NCI-H2171 treated with DMSO at 0.1 percent for 48 hours (cell line): ENCODE measurements at regions not wholly inside any gene's neighbourhood (a gene's known extent, or its start where the extent isn't known, plus 50 kb on each side); places are given as distances from the start of the nearest gene placed in this dataset.
"Not testable (repeated sequence)": the region's sequence is repeated elsewhere in the genome, so short reads cannot be mapped to it uniquely, and the experiment has no call there.

Experiments
- DNase-seq: peaks from one replicate; lab custom pipeline; 2025; lab: John Stamatoyannopoulos, UW

DNA sequence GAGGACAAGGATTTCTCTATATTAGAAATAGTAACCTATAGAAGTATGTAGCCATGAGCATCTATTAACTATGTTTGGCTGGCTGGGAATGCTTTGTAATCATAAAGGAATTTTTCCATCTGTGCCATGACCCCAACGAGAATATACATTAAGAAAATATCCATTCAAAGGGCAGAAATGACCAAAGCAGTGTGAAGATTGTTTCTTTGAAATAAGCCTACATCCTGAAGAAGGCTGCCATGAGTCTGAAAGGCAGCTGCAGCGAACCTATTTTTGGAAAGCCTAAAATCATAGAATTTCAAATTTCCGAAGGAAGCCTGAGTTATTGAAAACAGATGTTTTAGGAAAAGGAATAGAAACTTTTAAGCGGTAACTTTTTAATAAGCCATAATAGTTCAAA, 244.2 kb upstream of the FOXK1 start:
- DNase-seq = no peak

DNA sequence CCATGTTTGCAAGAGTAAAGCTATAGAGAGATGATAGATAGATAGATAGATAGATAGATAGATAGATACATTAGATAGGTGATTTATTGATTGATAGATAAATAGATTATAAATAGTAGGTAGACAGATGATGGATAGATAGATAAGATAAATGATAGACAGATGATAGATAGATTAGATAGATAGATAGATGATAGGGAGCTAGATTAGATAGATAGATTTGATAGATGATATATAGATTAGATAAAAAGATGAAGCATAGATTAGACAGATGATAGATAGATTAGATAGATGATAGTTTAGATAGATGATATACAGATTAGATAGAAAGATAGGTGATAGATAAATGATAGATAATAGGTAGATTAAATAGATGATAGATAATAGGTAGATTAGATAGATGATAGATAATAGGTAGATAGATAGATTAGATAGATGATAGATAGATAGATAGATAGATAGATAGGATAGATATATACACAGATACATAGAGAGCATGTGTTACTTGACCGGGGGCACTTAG, 243.3 kb upstream of the FOXK1 start:
- no peak for DNase-seq

DNA sequence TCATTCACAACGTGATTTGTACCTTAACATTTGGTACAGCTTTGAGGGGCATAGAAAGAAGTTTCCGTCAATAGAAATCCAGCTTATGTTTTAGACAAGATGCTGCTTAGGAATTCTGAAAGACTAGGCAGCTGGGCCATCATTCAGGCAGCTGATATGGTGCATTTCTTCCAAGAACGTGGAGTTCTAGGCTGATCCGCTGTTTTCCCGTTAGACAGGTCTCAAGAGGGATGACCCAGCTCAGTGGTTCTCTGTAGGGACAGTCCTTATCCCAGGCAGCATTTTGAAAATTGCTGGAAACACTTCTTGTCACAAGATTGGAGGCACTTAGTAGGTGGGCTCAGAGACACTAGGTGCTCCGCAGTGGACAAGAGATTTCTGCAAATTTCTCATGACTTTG, 242.7 kb upstream of the FOXK1 start:
- DNase-seq = no peak

DNA sequence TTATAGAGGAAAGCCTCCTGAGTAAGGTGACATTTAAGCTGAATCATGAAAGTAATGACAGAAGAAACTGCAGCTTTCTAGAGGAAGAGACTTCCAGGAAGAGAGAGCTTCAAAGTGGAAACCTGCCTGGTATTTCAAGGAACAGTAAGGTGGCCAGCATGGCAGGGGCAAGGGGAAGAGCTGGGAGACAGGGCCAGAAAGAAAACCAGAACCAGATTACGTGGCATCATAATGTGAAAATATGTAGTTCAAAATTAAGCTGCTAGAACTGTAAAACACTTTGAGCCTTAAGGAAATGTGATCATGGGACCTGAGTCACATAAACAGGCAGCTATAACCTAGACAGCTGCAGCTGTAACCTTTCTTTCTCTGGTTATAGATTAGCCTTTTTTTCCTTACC, 238.0 kb upstream of the FOXK1 start:
- no peak for DNase-seq

DNA sequence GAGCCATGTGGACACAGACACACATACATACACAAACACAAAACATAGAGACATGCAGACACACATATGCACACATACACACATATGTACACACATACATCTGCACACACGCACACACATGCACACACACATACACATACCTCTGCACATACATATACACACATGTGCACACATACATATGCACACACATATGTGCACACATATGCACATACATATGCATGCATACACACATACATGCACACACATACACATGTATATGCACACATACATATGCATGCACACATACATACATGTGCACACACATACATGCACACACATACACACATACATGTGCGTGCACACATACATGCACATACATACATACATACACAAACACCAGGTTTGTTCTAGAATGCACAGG, 236.3 kb upstream of the FOXK1 start:
- no peak for DNase-seq

DNA sequence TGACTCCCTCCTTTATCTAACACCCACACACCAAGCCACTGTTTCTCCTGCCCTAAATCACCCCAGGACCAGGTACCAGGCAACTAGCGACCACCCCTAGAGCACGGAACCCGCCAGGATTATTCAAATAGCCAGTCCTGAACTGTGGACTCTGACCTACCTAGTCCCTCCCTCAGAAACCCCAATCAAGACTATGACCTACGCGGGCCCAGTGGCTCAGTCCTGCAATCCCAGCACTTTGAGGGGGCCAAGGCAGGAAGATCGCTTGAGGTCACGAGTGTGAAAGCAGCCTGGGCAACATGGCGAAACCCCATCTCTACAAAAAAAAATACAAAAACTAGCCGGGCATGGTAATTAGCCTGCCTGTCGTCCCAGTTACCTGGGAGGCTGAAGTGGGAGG, 232.8 kb upstream of the FOXK1 start:
- DNase-seq = no peak

DNA sequence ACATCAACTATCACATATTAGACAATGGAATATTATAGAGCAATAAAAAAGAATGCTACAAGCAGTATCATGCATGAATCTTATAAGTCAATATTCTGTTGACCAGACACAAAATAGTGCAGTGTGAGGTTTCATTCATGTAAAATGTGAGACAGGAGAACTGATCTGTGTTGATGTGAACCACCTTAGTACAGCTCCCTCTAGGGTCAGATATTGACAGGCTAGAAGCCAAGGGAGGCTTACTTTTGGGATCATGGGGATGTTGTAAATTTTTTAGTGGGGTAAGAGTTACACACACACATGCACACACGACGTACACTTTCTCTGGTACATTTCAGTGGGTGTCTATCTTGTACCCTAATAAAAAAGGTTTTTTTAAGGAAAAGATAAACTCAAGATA, 231.6 kb upstream of the FOXK1 start:
- no peak for DNase-seq

DNA sequence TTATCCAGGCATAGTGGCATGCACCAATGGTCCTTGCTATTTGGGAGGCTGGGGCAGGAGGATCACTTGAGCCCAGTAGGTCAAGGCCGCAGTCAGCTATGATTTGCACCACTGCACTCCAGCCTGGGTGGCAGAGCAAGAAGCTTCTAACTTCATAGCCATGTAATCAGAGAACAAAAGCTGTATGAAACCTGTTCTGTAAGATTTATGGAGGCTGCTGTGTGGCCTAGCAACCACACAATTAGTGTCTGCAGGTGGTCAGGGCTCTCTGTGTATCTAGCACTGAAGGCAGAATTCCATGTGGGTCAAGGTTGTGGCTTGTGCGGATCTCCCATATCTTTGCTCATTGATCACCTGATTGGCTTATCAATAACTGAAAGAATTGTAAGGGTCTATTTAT, 221.5 kb upstream of the FOXK1 start:
- no peak for DNase-seq

DNA sequence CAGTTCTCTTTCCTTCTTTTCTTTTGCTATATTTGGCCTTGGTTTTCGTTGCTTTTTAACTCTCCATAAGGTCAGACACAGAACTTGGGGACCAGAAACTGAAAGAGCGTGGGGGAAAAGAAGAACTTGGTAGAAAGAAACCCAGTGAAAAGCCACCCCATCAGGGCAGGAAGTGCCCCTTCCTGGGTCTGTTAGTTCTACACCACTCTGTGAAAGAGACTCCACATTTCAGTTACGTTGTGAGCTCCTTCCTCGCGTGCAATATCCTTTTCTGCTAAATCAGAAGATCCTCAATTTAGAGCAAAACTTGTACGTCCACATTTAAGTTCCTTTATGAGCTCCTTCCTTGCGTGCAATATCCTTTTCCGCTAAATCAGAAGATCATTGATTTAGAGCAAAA, 220.6 kb upstream of the FOXK1 start:
- no peak for DNase-seq

DNA sequence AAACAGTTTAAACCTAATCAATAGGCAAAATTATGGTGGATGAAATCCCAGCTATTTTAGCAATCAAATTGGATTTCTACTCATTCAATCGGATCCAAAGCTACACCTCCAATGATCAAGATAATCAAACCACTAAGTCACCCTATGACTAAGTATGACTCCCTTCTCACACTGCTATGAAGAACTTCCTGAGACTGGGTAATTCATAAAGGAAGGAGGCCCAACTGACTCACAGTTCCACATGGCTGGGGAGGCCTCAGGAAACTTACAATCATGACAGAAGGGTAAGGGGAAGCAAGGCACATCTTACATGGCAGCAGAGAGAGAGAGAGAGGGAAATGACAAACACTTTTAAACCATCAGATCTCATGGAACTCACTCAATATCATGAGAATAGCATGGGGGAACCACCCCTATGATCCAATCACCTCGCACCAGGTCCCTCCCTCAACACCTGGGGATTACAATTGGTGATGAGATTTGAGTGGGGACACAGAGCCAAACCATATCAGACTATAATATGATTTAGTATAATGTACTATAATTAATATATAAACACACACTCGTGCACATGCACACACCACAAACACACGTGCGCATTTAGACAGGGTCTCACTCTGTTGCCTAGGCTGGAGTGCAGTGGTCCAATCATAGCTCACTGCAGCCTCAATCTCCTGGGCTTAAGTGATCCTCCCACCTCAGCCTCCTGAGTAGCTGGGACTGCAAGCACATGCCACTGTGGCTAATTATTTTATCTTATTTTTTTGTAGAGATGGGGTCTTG, 213.6 kb upstream of the FOXK1 start:
- DNase-seq = no peak

DNA sequence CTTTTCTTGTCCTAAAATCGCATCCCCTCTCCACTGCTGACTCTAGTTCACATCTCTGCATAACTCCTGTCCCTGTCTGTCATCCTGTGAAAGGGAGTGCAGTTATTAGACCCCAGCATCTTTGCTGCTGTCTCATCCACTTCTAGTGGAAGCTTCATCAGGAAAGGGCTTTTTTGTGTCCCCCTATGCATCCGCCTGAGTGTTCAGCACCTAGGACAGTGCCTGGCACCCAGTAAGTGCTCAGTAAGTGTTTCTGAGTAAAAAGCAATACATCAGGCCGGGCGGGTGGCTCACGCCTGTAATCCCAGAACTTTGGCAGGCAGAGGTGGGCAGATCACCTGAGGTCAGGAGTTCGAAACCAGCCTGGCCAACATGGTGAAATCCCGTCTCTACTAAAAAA, 211.8 kb upstream of the FOXK1 start:
- DNase-seq = no peak

DNA sequence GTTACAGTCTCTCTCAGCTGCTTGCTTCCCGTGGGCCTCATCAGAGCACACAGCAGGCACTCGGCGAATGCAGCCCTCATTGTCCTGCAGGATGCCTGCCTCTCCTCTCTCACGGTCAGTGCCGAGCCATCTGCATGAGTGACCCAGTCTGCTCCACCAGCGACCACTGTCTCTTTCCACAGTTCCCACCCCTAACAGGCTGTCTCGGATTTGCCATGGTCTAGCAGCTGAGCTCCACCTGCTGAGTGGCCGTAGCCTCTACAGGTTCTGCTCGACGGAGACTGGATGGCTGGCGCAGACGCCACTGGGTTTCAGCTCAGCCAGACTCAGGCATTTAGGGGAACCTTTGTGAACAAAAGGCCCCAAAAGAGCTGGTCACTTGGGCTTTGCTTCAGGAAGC, 209.4 kb upstream of the FOXK1 start:
- DNase-seq = no peak

DNA sequence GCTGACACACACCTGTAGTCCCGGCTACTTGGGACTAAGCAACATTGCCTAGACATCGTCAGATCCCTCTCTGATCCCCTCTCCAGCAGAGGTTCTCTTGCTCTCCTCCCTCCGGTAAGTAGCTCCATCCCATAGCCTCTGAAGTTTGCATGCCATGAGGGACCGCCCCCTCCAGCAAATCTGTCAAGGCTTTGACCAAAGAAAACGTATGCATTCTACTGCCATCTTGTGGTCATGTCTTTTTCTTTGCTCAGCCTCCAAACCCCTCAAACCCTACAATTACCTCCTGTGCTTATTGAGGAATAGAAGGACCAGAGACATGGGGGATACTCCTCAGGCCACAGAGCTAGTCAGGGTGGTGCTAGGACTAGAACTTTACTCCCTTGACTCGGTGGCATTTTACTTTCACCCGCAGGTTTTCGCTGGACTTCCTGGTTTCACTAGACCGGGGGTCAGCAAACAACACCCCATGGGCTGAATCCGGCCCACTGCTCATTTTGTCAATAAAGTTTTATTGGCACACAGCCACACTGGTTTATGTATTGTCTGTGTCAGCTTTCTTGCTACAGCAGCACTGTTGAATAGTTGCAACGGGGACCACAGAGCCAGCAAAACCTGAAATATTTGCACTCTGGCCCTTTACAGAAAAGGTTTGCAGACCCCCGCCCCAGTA, 202.6 kb upstream of the FOXK1 start:
- DNase-seq = peak; percentile 82

DNA sequence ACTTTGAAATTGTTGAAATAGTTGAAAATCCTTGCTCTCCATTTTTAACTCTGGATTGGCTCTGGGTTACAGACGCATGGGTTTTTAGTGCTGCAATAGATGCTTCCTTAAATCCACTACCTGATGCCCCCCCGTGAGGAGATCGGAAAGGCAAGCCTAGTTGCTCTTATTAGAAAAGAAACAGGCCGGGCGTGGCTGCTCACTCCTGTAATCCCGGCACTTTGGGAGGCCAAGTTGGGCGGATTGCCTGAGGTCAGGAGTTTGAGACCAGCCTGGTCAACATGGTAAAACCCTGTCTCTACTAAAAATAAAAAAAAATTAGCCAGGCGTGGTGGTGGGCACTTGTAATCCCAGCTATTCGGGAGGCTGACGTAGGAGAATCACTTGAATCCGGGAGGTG, 202.0 kb upstream of the FOXK1 start:
- not testable (repeated sequence) for DNase-seq

DNA sequence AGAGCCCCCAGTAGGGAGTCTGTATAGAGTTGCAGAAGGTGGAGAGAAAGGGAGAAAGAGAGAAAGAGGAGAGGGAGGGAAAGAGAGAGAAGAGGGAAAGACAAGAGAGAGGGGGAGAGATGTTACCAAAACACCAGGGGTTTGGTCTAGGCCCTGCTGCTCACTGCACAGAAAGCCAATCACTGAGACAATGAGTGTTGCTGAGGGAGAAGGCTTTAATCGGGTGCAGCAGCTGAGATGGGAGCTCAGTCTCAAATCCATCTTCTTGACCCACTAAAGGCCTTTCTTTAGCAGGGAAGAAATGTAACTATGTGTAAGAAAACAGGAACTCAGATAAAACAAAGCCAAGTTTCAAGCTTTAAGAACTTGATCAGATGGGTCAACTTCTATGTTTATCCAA, 198.2 kb upstream of the FOXK1 start:
- DNase-seq = no peak

DNA sequence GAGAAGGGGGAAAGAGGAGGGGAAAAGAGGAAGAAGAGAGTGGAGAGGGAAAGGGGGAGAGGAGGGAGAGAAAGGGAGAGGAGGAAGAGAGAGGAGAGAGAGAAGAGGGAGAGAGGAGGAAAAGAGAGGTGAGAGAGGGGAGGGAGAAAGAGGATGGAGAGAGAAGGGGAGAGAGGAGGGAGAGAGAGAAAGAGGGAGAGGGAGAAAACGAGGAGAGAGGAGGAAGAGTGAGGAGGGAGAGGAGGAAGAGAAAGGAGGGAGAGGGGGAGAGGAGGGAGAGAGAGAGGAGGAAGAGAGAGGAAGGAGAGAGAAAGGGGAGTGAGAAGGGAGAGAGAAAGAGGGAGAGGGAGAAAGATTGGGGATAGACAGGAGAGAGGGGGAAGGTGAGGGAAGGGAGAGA, 197.6 kb upstream of the FOXK1 start:
- DNase-seq = no peak

DNA sequence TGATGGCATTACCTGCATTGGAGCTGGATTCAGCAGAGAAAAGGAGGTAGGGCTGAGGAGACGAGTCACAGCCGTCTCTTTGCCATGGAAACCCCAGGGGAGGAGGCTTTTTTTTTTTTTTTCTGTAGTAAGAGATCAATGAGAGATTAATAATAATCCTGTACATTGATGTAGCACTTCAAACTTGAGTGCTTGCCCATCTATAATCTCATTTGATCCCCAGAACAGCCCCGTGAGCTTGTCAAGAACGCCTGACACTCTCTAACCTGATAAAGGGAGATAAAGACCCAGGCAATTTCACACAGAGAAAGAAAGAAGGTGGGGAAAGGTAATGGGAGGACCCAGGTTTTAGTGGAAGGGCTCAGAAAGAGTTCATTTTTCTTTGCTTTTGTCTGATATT, 195.2 kb upstream of the FOXK1 start:
- no peak for DNase-seq

DNA sequence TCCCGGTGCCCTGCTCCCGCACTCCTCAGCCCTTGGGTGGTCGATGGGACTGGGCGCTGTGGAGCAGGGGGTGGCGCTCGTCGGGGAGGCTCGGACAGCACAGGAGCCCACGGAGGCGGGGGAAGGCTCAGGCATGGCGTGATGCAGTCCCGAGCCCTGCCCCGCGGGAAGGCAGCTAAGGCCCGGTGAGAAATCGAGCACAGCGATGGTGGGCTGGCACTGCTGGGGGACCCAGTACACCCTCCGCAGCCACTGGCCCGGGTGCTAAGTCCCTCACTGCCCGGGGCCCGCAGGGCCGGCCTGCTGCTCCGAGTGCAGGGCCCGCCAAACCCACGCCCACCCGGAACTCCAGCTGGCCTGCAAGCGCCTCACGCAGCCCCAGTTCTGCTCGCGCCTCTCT, 185.2 kb upstream of the FOXK1 start:
- not testable (repeated sequence) for DNase-seq

DNA sequence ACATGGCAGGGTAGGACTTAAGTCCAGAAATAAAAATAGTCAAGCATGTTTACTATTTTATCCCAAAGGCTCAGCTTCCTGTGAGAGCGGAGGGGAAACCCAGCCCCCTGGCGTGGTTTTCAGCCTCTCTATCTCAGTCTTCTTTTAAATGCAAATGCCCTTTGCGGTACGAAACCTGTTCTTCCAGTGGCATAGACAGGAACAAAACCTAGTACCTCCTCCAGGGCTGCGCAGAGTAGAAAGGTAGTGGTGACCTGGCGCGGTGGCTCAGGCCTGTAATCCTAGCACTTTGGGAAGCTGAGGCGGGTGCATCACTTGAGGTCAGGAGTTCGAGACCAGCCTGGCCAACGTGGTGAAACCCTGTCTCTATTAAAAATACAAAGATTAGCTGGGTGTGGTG, 181.3 kb upstream of the FOXK1 start:
- DNase-seq = no peak

DNA sequence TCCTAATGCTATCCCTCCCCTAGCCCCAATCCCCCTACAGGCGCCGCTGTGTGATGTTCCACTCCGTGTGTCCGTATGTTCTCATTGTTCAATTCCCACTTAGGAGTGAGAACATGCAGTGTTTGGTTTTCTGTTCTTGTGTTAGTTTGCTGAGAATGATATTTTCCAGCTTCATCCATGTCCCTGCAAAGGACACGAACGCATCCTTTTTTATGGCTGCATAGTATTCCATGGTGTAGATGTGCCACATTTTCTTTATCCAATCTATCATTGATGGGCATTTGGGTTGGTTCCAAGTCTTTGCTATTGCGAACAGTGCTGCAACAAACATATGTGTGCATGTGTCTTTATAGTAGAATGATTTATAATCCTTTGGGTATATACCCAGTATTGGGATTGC, 174.2 kb upstream of the FOXK1 start:
- not testable (repeated sequence) for DNase-seq

DNA sequence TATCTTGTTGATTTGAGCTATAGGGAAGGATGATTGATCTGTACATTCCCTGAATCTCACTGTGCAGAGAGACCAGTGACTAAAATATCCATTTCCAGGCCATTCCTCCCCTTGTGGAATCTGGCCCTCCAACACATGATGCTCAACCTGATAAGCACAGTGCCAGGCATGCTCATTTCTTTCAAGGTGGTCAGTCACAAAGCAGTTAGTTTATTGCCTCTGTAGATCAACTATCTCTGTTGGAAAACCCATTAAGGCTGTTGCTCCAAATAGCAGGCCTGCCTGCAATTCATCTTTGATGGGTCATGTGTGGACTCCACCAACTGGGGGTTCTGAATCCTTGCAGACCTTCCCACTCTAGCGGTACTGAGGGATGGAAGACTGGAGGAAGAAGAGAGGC, 168.6 kb upstream of the FOXK1 start:
- no peak for DNase-seq

DNA sequence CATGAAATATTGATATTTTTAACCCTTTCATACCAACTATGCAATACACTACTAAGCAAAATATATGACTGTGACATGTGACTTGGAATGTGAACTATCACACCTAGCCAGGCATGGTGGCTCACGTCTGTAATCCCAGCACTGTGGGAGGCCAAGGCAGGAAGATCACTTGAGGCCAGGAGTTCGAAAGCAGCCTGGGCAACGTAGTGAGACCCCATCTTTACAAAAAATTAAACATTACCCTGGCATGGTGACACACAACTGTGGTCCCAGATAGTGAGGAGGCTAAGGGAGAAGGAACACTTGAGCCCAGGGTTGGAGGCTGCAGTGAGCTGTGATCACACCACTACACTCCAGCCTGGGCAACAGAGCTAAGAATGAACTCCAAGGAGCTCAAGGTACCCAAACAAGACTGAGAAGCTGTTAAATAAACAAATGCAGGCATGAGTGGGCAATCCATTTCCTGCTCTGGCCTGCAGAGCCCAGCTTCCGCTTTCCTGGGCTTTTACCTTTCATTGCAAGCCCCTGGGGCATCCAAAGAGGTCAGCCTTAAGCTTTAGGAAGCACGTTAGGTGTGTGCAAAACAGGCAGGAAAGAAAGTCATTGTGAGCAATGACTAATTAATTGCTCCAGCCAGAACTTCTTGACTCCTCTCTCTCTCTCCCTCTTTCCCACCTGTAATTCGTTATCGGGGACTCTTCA, 162.1 kb upstream of the FOXK1 start:
- DNase-seq = no peak

DNA sequence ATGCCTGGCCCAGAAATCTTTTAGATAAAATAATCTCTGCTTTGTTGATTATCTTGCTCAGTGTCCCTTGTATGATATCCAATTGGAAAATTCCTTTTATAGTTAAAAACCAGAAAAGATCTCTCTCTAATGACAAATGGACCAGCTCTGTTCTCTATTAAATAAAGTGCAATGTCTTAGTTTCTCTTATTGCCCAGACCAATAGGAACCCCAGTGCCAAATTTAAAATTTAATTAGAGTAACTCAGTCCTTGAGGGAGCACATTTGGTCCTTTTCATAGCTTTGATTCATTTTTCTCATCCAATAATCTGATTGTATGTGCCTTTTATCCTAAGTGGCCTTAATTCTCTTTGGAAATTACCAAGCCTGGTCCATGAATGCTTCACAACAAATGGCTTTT, 158.9 kb upstream of the FOXK1 start:
- no peak for DNase-seq
